ENCODE measurements at regions not wholly inside any gene's neighbourhood (a gene's known extent, or its start where the extent isn't known, plus 50 kb on each side); places are given as distances from the start of the nearest gene placed in this dataset.

- TF ChIP-seq POLR2A (IDR thresholded peaks at IDR 0.05; ENCODE audit: low read depth, low read length) = no peak
- TF ChIP-seq POLR2AphosphoS5 (IDR thresholded peaks at IDR 0.05; ENCODE audit: low read depth, low read length) = no peak
- TF ChIP-seq TAF1 (IDR thresholded peaks at IDR 0.05; ENCODE audit: borderline replicate concordance, low read depth, low read length) = no peak
These were observed 300.2 kb upstream of the VCX start for GRCh38 chrX:7542587-7543380.

All from GM12892 (cell line).